H9 (cell line): ENCODE measurements at regions not wholly inside any gene's neighbourhood (a gene's known extent, or its start where the extent isn't known, plus 50 kb on each side); places are given as distances from the start of the nearest gene placed in this dataset.

Source experiments
- DNase-seq: peaks from one replicate; pipeline ENCODE4 v3.0.0-alpha.2; 2017
- H2AFZ ChIP-seq: one replicate; pipeline ENCODE4 v1.6.1; 2013; ENCODE audit warnings: mild to moderate bottlenecking, low read length, control low read depth, moderate library complexity
- H2AK5ac ChIP-seq: 2 replicates; pipeline ENCODE4 v1.6.1; 2013; ENCODE audit warnings: low read length, control low read depth, mixed read lengths; ENCODE audit not compliant: insufficient read length
- H2BK120ac ChIP-seq: one replicate; pipeline ENCODE4 v1.6.1; 2013; ENCODE audit warnings: low read depth, mild to moderate bottlenecking, low read length, control low read depth, inconsistent platforms; ENCODE audit not compliant: poor library complexity, severe bottlenecking
- H2BK12ac ChIP-seq: 2 replicates; pipeline ENCODE4 v1.6.1; 2013; ENCODE audit warnings: low read length, control low read depth, mixed read lengths, low read depth; ENCODE audit not compliant: insufficient read length
- H2BK15ac ChIP-seq: 2 replicates; pipeline ENCODE4 v1.6.1; 2013; ENCODE audit warnings: low read depth, low read length, control low read depth
- H2BK20ac ChIP-seq: one replicate; pipeline ENCODE4 v1.6.1; 2013; ENCODE audit warnings: low read depth, mild to moderate bottlenecking, low read length, control low read depth, inconsistent platforms; ENCODE audit not compliant: poor library complexity, severe bottlenecking
- H2BK5ac ChIP-seq: 2 replicates; pipeline ENCODE4 v1.6.1; 2013; ENCODE audit warnings: low read length, control low read depth, mixed read lengths; ENCODE audit not compliant: insufficient read length
- H3K14ac ChIP-seq: 2 replicates; pipeline ENCODE4 v1.6.1; 2013; ENCODE audit warnings: low read length, control low read depth; ENCODE audit not compliant: insufficient read depth
- H3K18ac ChIP-seq: 2 replicates; pipeline ENCODE4 v1.6.1; 2013; ENCODE audit warnings: low read depth, mild to moderate bottlenecking, mixed read lengths, low read length, control low read depth; ENCODE audit not compliant: insufficient read length
- H3K23ac ChIP-seq: 2 replicates; pipeline ENCODE4 v1.6.1; 2013; ENCODE audit warnings: low read length, control low read depth, mixed read lengths, low read depth; ENCODE audit not compliant: insufficient read length
- H3K23me2 ChIP-seq: 2 replicates; pipeline ENCODE4 v1.6.1; 2013; ENCODE audit warnings: low read depth, mild to moderate bottlenecking, mixed read lengths, low read length, control low read depth; ENCODE audit not compliant: insufficient read length, poor library complexity, severe bottlenecking
- H3K27ac ChIP-seq: 2 replicates; pipeline ENCODE4 v1.5.1; 2013; ENCODE audit warnings: low read length, control low read depth, mixed read lengths, low read depth; ENCODE audit not compliant: insufficient read length
- H3K27me3 ChIP-seq: 2 replicates; pipeline ENCODE4 v1.6.1; 2013; ENCODE audit warnings: low read length, control low read depth, inconsistent platforms; ENCODE audit not compliant: insufficient read depth
- H3K4ac ChIP-seq: 2 replicates; pipeline ENCODE4 v1.6.1; 2013; ENCODE audit warnings: low read depth, mild to moderate bottlenecking, control low read depth, inconsistent platforms, low read length, moderate library complexity
- H3K4me1 ChIP-seq: 2 replicates; pipeline ENCODE4 v1.6.1; 2013; ENCODE audit warnings: low read length, control low read depth, inconsistent platforms; ENCODE audit not compliant: insufficient read depth
- H3K4me2 ChIP-seq: 2 replicates; pipeline ENCODE4 v1.6.1; 2013; ENCODE audit warnings: low read length, control low read depth, mixed read lengths; ENCODE audit not compliant: insufficient read length, insufficient read depth
- H3K56ac ChIP-seq: 2 replicates; pipeline ENCODE4 v1.6.1; 2013; ENCODE audit warnings: low read depth, mild to moderate bottlenecking, mixed read lengths, low read length, control low read depth; ENCODE audit not compliant: insufficient read length
- H3K79me1 ChIP-seq: 2 replicates; pipeline ENCODE4 v1.6.1; 2013; ENCODE audit warnings: low read depth, mild to moderate bottlenecking, moderate library complexity, low read length, control low read depth, inconsistent platforms; ENCODE audit not compliant: insufficient read depth, poor library complexity, severe bottlenecking
- H3K79me2 ChIP-seq: 2 replicates; pipeline ENCODE4 v1.6.1; 2013; ENCODE audit warnings: low read length, control low read depth, inconsistent platforms; ENCODE audit not compliant: insufficient read depth
- H3K9ac ChIP-seq: 2 replicates; pipeline ENCODE4 v1.6.1; 2013; ENCODE audit warnings: low read length, control low read depth, mixed read lengths; ENCODE audit not compliant: insufficient read length; ENCODE audit errors: extremely low read depth
- H3K9me3 ChIP-seq: one replicate; pipeline ENCODE4 v1.6.1; 2013; ENCODE audit warnings: low read depth, low read length, inconsistent platforms; ENCODE audit not compliant: control insufficient read depth
- H3T11ph ChIP-seq: one replicate; pipeline ENCODE4 v1.6.1; 2013; ENCODE audit warnings: mild to moderate bottlenecking, low read length, control low read depth, inconsistent platforms
- H4K20me1 ChIP-seq: one replicate; pipeline ENCODE4 v1.6.1; 2013; ENCODE audit not compliant: control insufficient read depth, insufficient read length, insufficient read depth
- H4K5ac ChIP-seq: 2 replicates; pipeline ENCODE4 v1.6.1; 2013; ENCODE audit warnings: low read depth, mild to moderate bottlenecking, mixed read lengths, low read length, control low read depth; ENCODE audit not compliant: insufficient read length
- H4K8ac ChIP-seq: replicated peaks from 2 replicates; pipeline ENCODE4 v1.6.1; 2013; ENCODE audit warnings: low read length, control low read depth, mixed read lengths, low read depth; ENCODE audit not compliant: insufficient read length
- H4K91ac ChIP-seq: 2 replicates; pipeline ENCODE4 v1.6.1; 2013; ENCODE audit warnings: low read depth, mild to moderate bottlenecking, moderate library complexity, mixed read lengths, low read length, control low read depth; ENCODE audit not compliant: insufficient read length
- H3K27ac Mint-ChIP-seq, 3 experiments: 2 replicates in 2 of 3; 3 replicates in 1 of 3; pipeline ENCODE4 v1.8.0; 2020 to 2021; ENCODE audit warnings: mixed read lengths in 3 of 3, mild to moderate bottlenecking in 1 of 3, moderate library complexity in 1 of 3
- H3K27me3 Mint-ChIP-seq: 2 replicates; pipeline ENCODE4 v1.8.0; 2021; ENCODE audit warnings: low read depth, mild to moderate bottlenecking, moderate library complexity, mixed read lengths
- H3K36me3 Mint-ChIP-seq, 3 experiments: 2 replicates in 2 of 3; 3 replicates in 1 of 3; pipeline ENCODE4 v1.8.0; 2020 to 2021; ENCODE audit warnings: low read depth in 3 of 3, mixed read lengths in 3 of 3; ENCODE audit not compliant: insufficient read depth in 1 of 3
- H3K4me1 Mint-ChIP-seq, 2 experiments: 2 replicates each; pipeline ENCODE4 v1.8.0; 2020; ENCODE audit warnings: mixed read lengths in 2 of 2
- H3K4me3 Mint-ChIP-seq, 2 experiments: 2 replicates in 1 of 2; 3 replicates in 1 of 2; pipeline ENCODE4 v1.8.0; 2020 to 2021; ENCODE audit warnings: mild to moderate bottlenecking in 2 of 2, mixed read lengths in 2 of 2, moderate library complexity in 1 of 2
- H3K9me3 Mint-ChIP-seq, 2 experiments: 2 replicates in 1 of 2; 3 replicates in 1 of 2; pipeline ENCODE4 v1.8.0; 2020; ENCODE audit warnings: mild to moderate bottlenecking in 2 of 2, mixed read lengths in 2 of 2, moderate library complexity in 1 of 2
- CTCF ChIP-seq: fragments of 200-600 bp; sonication (generic); conservative IDR thresholded peaks from 3 replicates; pipeline ENCODE4 v1.8.0; 2021; ENCODE audit warnings: antibody characterized with exemption, mild to moderate bottlenecking
- WGBS: extraction: QIAGEN DNeasy Blood & Tissue Kit; methylation state at CpG from one replicate; pipeline ENCODE4 v1.1.7; 2013; ENCODE audit warnings: missing lambda C conversion rate, low lambda C conversion rate, mixed read lengths; ENCODE audit not compliant: insufficient read length; ENCODE audit errors: extremely low coverage; 5-methylcytosine and 5-hydroxymethylcytosine counted together

DNA sequence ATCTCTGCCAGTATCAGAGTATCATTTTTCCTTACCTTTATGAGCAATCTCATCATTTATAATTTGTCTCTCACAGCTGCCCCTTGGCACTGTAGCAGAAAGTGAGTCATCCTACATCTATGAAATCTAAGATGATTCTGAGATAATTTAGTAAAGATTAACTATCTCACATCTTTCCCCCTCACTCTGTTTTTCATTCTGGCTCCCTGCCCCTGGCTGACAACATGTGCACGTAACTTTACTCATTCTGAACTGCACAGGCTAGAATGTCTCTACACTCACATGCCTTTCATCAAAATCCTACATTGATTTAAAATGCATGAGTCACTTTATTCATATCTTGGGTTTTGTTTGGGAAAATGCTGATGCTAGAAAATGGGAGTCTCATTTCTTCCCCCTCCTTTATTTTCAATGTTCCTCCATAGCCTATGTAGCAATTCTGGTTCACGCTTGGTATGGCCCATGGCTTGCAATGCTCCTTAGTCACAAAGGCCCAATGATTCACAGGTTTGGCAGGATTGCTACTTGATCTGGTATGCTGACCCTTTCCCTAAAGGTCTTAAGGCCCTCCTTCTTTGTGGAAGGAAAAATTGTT lies 838.5 kb downstream of the TUSC7 start:
- H3T11ph ChIP-seq: no peak overlapping the region
- no peaks in the 10 kb centered on the region for H3K27me3 Mint-ChIP-seq
- no peaks in the 10 kb centered on the region for H3K79me1 ChIP-seq
- no peak overlapping the region for H3K27ac ChIP-seq
- no peak overlapping the region for H2BK5ac ChIP-seq
- no peaks in the 10 kb centered on the region for H3K4me1 Mint-ChIP-seq
- H3K56ac ChIP-seq: no peak overlapping the region
- no peaks in the 10 kb centered on the region for H3K79me2 ChIP-seq
- no peak overlapping the region for H3K4me3 Mint-ChIP-seq
- no peaks in the 10 kb centered on the region for H3K9me3 ChIP-seq
- H3K27ac Mint-ChIP-seq: no peak overlapping the region
- H3K9me3 Mint-ChIP-seq: no peaks in the 10 kb centered on the region; a peak in 1 of 5 replicates
- no peak overlapping the region for H2BK20ac ChIP-seq
- no peak overlapping the region for H3K4me2 ChIP-seq
- no peak overlapping the region for H4K91ac ChIP-seq
- no peak overlapping the region for H2BK15ac ChIP-seq
- H3K27me3 ChIP-seq: no peaks in the 10 kb centered on the region
- H2AFZ ChIP-seq: no peak overlapping the region
- no peak for TF ChIP-seq CTCF
- no peaks in the 10 kb centered on the region for H3K23me2 ChIP-seq
- H4K5ac ChIP-seq: no peak overlapping the region
- H2BK120ac ChIP-seq: no peak overlapping the region
- no peaks in the 10 kb centered on the region for H3K36me3 Mint-ChIP-seq
- no peak overlapping the region for H2BK12ac ChIP-seq
- H4K8ac ChIP-seq: no peak overlapping the region
- no peak overlapping the region for H3K23ac ChIP-seq
- no peaks in the 10 kb centered on the region for H3K4me1 ChIP-seq
- H3K4ac ChIP-seq: no peak overlapping the region
- no peak overlapping the region for H3K18ac ChIP-seq
- H3K14ac ChIP-seq: no peak overlapping the region
- DNase-seq: no peak
- WGBS: no CpG with 5 or more reads among the region's 2 CpGs
- no peaks in the 10 kb centered on the region for H4K20me1 ChIP-seq
- no peak overlapping the region for H2AK5ac ChIP-seq
- H3K9ac ChIP-seq: no peak overlapping the region
